ENCODE measurements at regions not wholly inside any gene's neighbourhood (a gene's known extent, or its start where the extent isn't known, plus 50 kb on each side); places are given as distances from the start of the nearest gene placed in this dataset.

GRCh38 chr1:221164951-221165838, 286.0 kb downstream of the HLX start:
- FAIRE-seq, result no peak

GRCh38 chr1:221165839-221166500, 286.7 kb downstream of the HLX start:
- FAIRE-seq, result no peak

GRCh38 chr1:221166559-221167318, 287.5 kb downstream of the HLX start:
- no peak for FAIRE-seq

- FAIRE-seq, result no peak
Observed at GRCh38 chr1:221169447-221169889, 290.2 kb downstream of the HLX start.

GRCh38 chr1:221170171-221170570, 290.9 kb downstream of the HLX start:
- FAIRE-seq, result no peak

- no peak for FAIRE-seq
Observed at GRCh38 chr1:221171768-221172167, 292.5 kb downstream of the HLX start.

GRCh38 chr1:221172841-221173240, 293.6 kb downstream of the HLX start:
- no peak for FAIRE-seq

- no peak for FAIRE-seq
Observed at GRCh38 chr1:221174330-221174993, 295.2 kb downstream of the HLX start.

GRCh38 chr1:221175249-221175648, 296.0 kb downstream of the HLX start:
- no peak for FAIRE-seq

GRCh38 chr1:221180704-221181368, 301.6 kb downstream of the HLX start:
- FAIRE-seq, result no peak

- FAIRE-seq, result no peak
Observed at GRCh38 chr1:221182791-221183533, 303.7 kb downstream of the HLX start.

- no peak for FAIRE-seq
Observed at GRCh38 chr1:221184131-221184794, 305.0 kb downstream of the HLX start.

- FAIRE-seq, result no peak
Observed at GRCh38 chr1:221187174-221187573, 307.9 kb downstream of the HLX start.

GRCh38 chr1:221188458-221188857, 309.2 kb downstream of the HLX start:
- FAIRE-seq, result no peak

GRCh38 chr1:221190249-221190648, 311.0 kb downstream of the HLX start:
- no peak for FAIRE-seq

GRCh38 chr1:221192055-221192454, 312.8 kb downstream of the HLX start:
- FAIRE-seq, result no peak

- FAIRE-seq, result no peak
Observed at GRCh38 chr1:221200464-221200863, 321.2 kb downstream of the HLX start.

- no peak for FAIRE-seq
Observed at GRCh38 chr1:221201773-221202172, 322.5 kb downstream of the HLX start.

- FAIRE-seq, result no peak
Observed at GRCh38 chr1:221203224-221204054, 324.2 kb downstream of the HLX start.
